HepG2 (cell line): ENCODE measurements at regions not wholly inside any gene's neighbourhood (a gene's known extent, or its start where the extent isn't known, plus 50 kb on each side); places are given as distances from the start of the nearest gene placed in this dataset.

Experiments
- ATAC-seq: fragments of 200-7000 bp; cut with Tn5 transposase; 3 replicates; pipeline ENCODE4 v1.9.1; 2020; ENCODE audit warnings: mild to moderate bottlenecking, moderate library complexity
- BruUV-seq: library from RNA; stranded (reverse); fragments of 400-500 nt; replicated peaks from 2 replicates; lab custom pipeline; 2021; lab: Mats Ljungman, UMichigan
- CTCF ChIA-PET: fragments of 300-600 bp; formaldehyde crosslinking; extraction: SDS; loops from one replicate; lab custom pipeline; 2021; ENCODE audit warnings: low total read pairs, inconsistent platforms, low intra/inter-chr PET ratio; lab: Yijun Ruan, JAX
- POLR2A ChIA-PET: fragments of 350-600 bp; sonication (Branson Sonifier 250); formaldehyde crosslinking; loops from one replicate; lab custom pipeline; 2020; ENCODE audit warnings: antibody characterized with exemption, inconsistent platforms; lab: Yijun Ruan, JAX
- DNase-seq: peaks from one replicate; pipeline ENCODE4 v3.0.0-alpha.2; 2015; ENCODE audit warnings: low spot score
- FAIRE-seq: peaks from 3 replicates; lab custom pipeline; 2011; peaks lifted over from hg19 to GRCh38; lab: Jason Lieb, UNC
- H2AFZ ChIP-seq: one replicate; pipeline ENCODE4 v1.6.1; 2011; ENCODE audit warnings: low read length, inconsistent platforms
- H3K27ac ChIP-seq: fragments of 300-600 bp; 3 replicates; pipeline ENCODE4 v1.8.0; 2011; ENCODE audit warnings: mixed run types, mild to moderate bottlenecking, mixed read lengths, low read length, inconsistent platforms; ENCODE audit not compliant: insufficient read depth; ENCODE audit errors: extremely low read length
- H3K27me3 ChIP-seq, 2 experiments: fragments of 200-600 bp in 1 of 2; 2 replicates in 1 of 2; 3 replicates in 1 of 2; pipeline versions ENCODE4 v1.6.0 to v1.8.0; 2011; ENCODE audit warnings: low read length in 2 of 2, mild to moderate bottlenecking in 2 of 2, moderate library complexity in 2 of 2, inconsistent platforms in 1 of 2; ENCODE audit not compliant: insufficient read depth in 2 of 2, control insufficient read depth in 1 of 2
- H3K36me3 ChIP-seq, 2 experiments: fragments of 200-600 bp in 1 of 2; replicated peaks in 1 of 2; 2 replicates in 1 of 2; 3 replicates in 1 of 2; pipeline versions ENCODE4 v1.5.1 to v1.8.0; 2011; ENCODE audit warnings: low read length in 2 of 2, inconsistent platforms in 1 of 2; ENCODE audit not compliant: insufficient read depth in 2 of 2, control insufficient read depth in 1 of 2
- H3K4me1 ChIP-seq: 2 replicates; pipeline ENCODE4 v1.5.1; 2012; ENCODE audit warnings: low read length, inconsistent platforms; ENCODE audit not compliant: insufficient read depth
- H3K4me2 ChIP-seq: 2 replicates; pipeline ENCODE4 v1.6.0; 2011; ENCODE audit warnings: low read depth, low read length, inconsistent platforms
- H3K4me3 ChIP-seq, 3 experiments: fragments of 200-600 bp in 1 of 3; sonication (generic), shearing (Covaris generic) in 1 of 3; replicated peaks in 1 of 3; 2 replicates each; pipeline ENCODE4 v1.5.1; 2011 to 2016; ENCODE audit warnings: low read length in 3 of 3, inconsistent platforms in 2 of 3, low read depth in 2 of 3, mild to moderate bottlenecking in 2 of 3, control low read depth in 1 of 3, mixed read lengths in 1 of 3; ENCODE audit not compliant: insufficient read depth in 1 of 3
- H3K79me2 ChIP-seq: one replicate; pipeline ENCODE4 v1.6.1; 2011; ENCODE audit warnings: low read length, inconsistent platforms; ENCODE audit not compliant: insufficient read depth
- H3K9ac ChIP-seq: 2 replicates; pipeline ENCODE4 v1.6.0; 2011; ENCODE audit warnings: mild to moderate bottlenecking, low read depth, low read length, inconsistent platforms; ENCODE audit not compliant: insufficient read depth
- H3K9me3 ChIP-seq: 2 replicates; pipeline ENCODE4 v1.5.1; 2012; ENCODE audit warnings: mild to moderate bottlenecking, low read length
- H4K20me1 ChIP-seq: 2 replicates; pipeline ENCODE4 v1.6.0; 2011; ENCODE audit warnings: inconsistent platforms, mild to moderate bottlenecking, low read length, moderate library complexity; ENCODE audit not compliant: insufficient read depth
- BCLAF1 ChIP-seq: fragments of 450-650 bp; IDR thresholded peaks from 2 replicates; pipeline ENCODE4 v1.6.1; 2017; ENCODE audit warnings: mild to moderate bottlenecking
- FOXA3 ChIP-seq: IDR thresholded peaks from 2 replicates; pipeline ENCODE4 v1.6.1; 2016; ENCODE audit warnings: missing genetic modification reagents, missing compliant biosample characterization
- FUBP1 ChIP-seq: sonication (generic); formaldehyde crosslinking; IDR thresholded peaks from 2 replicates; pipeline ENCODE4 v1.5.1; 2020; ENCODE audit warnings: missing genetic modification reagents, mild to moderate bottlenecking, borderline replicate concordance
- SALL1 ChIP-seq: sonication (generic); formaldehyde crosslinking; IDR thresholded peaks from 2 replicates; pipeline ENCODE4 v1.8.0; 2022; ENCODE audit warnings: mild to moderate bottlenecking, missing genetic modification reagents
- SPEN ChIP-seq: sonication (generic); formaldehyde crosslinking; IDR thresholded peaks from 2 replicates; pipeline ENCODE4 v1.5.1; 2020; ENCODE audit warnings: low read depth, mild to moderate bottlenecking, missing genetic modification reagents
- THAP7 ChIP-seq: sonication (generic); formaldehyde crosslinking; IDR thresholded peaks from 2 replicates; pipeline ENCODE4 v1.8.1; 2023; ENCODE audit warnings: mild to moderate bottlenecking, missing genetic modification reagents
- ZNF124 ChIP-seq: sonication (generic); formaldehyde crosslinking; IDR thresholded peaks from 2 replicates; pipeline ENCODE4 v1.4.0; 2020; ENCODE audit warnings: missing genetic modification reagents
- WGBS: methylation state at CpG from one replicate; pipeline ENCODE4 v1.1.6; 2017; ENCODE audit warnings: low lambda C conversion rate; 5-methylcytosine and 5-hydroxymethylcytosine counted together
- in situ Hi-C: cut with HindIII; loops from 2 replicates; pipeline ENCODE4 v1.10.0; 2017; ENCODE audit warnings: low pct_unique_long_range_greater_than_20kb; ENCODE audit not compliant: extremely low pct_ligation_motif_present
- intact Hi-C: fragments of 100-400 bp; cut with micrococcal nuclease; formaldehyde crosslinking; loops from one replicate; pipeline ENCODE4 v1.10.0; 2022; ENCODE audit not compliant: unreplicated experiment

- Histone ChIP-seq H3K36me3 (no peaks in the 10 kb centered on the region), H3K4me1 (no peaks in the 10 kb centered on the region), H3K4me3 (no peak overlapping the region), H4K20me1 (no peaks in the 10 kb centered on the region), H2AFZ (no peak overlapping the region), H3K9me3 (no peaks in the 10 kb centered on the region), H3K27me3 (no peaks in the 10 kb centered on the region; a peak in 1 of 5 replicates), H3K9ac (no peak overlapping the region), H3K27ac (no peak overlapping the region), H3K79me2 (no peaks in the 10 kb centered on the region), H3K4me2 (no peak overlapping the region)
- in situ Hi-C loops (no loop called here), intact Hi-C loops (no loop called here)
- no peak for ATAC-seq
- no peak for FAIRE-seq
- DNase-seq = no peak
- BruUV-seq = no TSS peak
- POLR2A ChIA-PET = no interaction called here
- CTCF ChIA-PET = no interaction called here
- 0% methylated on average over 2 of the region's 2 CpGs for WGBS
- TF ChIP-seq THAP7 (CRISPR knock-in tag) (no peak), SALL1 (CRISPR knock-in tag) (no peak), BCLAF1 (no peak), ZNF124 (no peak), FUBP1 (CRISPR knock-in tag) (no peak), FOXA3 (CRISPR knock-in tag) (no peak), SPEN (CRISPR knock-in tag) (no peak)
These were observed 95.8 kb upstream of the CACNA2D3 start for GRCh38 chr3:54026543-54026942.
